HepG2 (cell line): ENCODE measurements at regions not wholly inside any gene's neighbourhood (a gene's known extent, or its start where the extent isn't known, plus 50 kb on each side); places are given as distances from the start of the nearest gene placed in this dataset.
A peak's percentile ranks its signal among the peaks of the same experiment; 100 is the strongest.

Source experiments
- ERF ChIP-seq: IDR thresholded peaks from 2 replicates; pipeline ENCODE4 v1.6.1; 2018; ENCODE audit warnings: missing biosample characterization, missing genetic modification reagents
- FOXO4 ChIP-seq: sonication (generic); formaldehyde crosslinking; conservative IDR thresholded peaks from 2 replicates; pipeline ENCODE4 v1.8.1; 2023; ENCODE audit warnings: missing genetic modification reagents
- KLF16 ChIP-seq, 2 experiments: sonication (generic) in 1 of 2; formaldehyde crosslinking in 1 of 2; IDR thresholded peaks; 2 replicates each; pipeline versions ENCODE4 v1.6.1 to v1.8.0; 2016 to 2023; ENCODE audit warnings: missing genetic modification reagents in 2 of 2, missing compliant biosample characterization in 1 of 2
- LRRFIP1 ChIP-seq: sonication (generic); formaldehyde crosslinking; conservative IDR thresholded peaks from 2 replicates; pipeline ENCODE4 v1.4.0; 2020; ENCODE audit warnings: missing genetic modification reagents
- MEF2D ChIP-seq: sonication (generic); formaldehyde crosslinking; IDR thresholded peaks from 2 replicates; pipeline ENCODE4 v1.5.1; 2020; ENCODE audit warnings: mild to moderate bottlenecking, missing genetic modification reagents
- NCOA1 ChIP-seq: sonication (generic); formaldehyde crosslinking; IDR thresholded peaks from 2 replicates; pipeline ENCODE4 v1.9.0; 2021; ENCODE audit warnings: missing genetic modification reagents
- POLR2AphosphoS5 ChIP-seq: IDR thresholded peaks from 2 replicates; pipeline ENCODE4 v1.6.1; 2012; ENCODE audit warnings: low read depth, low read length
- PRDM4 ChIP-seq: sonication (generic); formaldehyde crosslinking; IDR thresholded peaks from 2 replicates; pipeline ENCODE4 v1.9.0; 2021; ENCODE audit warnings: missing genetic modification reagents, borderline replicate concordance
- ZEB1 ChIP-seq: IDR thresholded peaks from 2 replicates; pipeline ENCODE4 v1.6.1; 2012; ENCODE audit warnings: mild to moderate bottlenecking, low read depth, inconsistent platforms; ENCODE audit not compliant: insufficient replicate concordance
- ZFX ChIP-seq: sonication (generic); formaldehyde crosslinking; IDR thresholded peaks from 2 replicates; pipeline ENCODE4 v1.4.0; 2020; ENCODE audit warnings: mild to moderate bottlenecking, low read depth, missing genetic modification reagents, moderate library complexity
- ZNF253 ChIP-seq: sonication (generic); formaldehyde crosslinking; IDR thresholded peaks from 2 replicates; pipeline ENCODE4 v1.8.0; 2022; ENCODE audit warnings: mild to moderate bottlenecking, missing genetic modification reagents, borderline replicate concordance
- ZNF720 ChIP-seq: sonication (generic); formaldehyde crosslinking; IDR thresholded peaks from 2 replicates; pipeline ENCODE4 v1.4.0; 2020; ENCODE audit warnings: missing genetic modification reagents
- TF ChIP-seq, protein P1 (sequence below): IDR thresholded peaks from 2 replicates; pipeline ENCODE4 v1.6.1; 2012; ENCODE audit warnings: low read depth, low read length, improper control_type of control experiment
- TF ChIP-seq, protein P2 (sequence below): IDR thresholded peaks from 2 replicates; pipeline ENCODE4 v1.6.1; 2016; ENCODE audit warnings: low read depth, borderline replicate concordance
- TF ChIP-seq, protein P3 (sequence below), 2 experiments: sonication (generic) in 1 of 2; formaldehyde crosslinking in 1 of 2; IDR thresholded peaks; 2 replicates each; pipeline versions ENCODE4 v1.5.1 to v1.6.1; 2011 to 2020; ENCODE audit warnings: borderline replicate concordance in 1 of 2, low read depth in 1 of 2, low read length in 1 of 2, mild to moderate bottlenecking in 1 of 2, missing genetic modification reagents in 1 of 2, moderate library complexity in 1 of 2

- TF ChIP-seq ZFX (peak; percentile 100), NCOA1 (CRISPR knock-in tag) (no peak), KLF16 (CRISPR knock-in tag; IDR thresholded peaks at IDR 0.05) (peak in 1 of 2 experiments; percentile 80; a peak in 2 of 4 replicates), PRDM4 (0 out of 2 replicates have a peak, but pooled peaks have one; percentile 70), ZEB1 (peak; percentile 94), ZNF720 (CRISPR knock-in tag) (0 out of 2 replicates have a peak, but pooled peaks have one; percentile 70), POLR2AphosphoS5 (peak; percentile 96), MEF2D (CRISPR knock-in tag) (peak; percentile 95), LRRFIP1 (CRISPR knock-in tag) (0 out of 2 replicates have a peak, but pooled peaks have one; percentile 62), FOXO4 (CRISPR knock-in tag) (no peak), ERF (CRISPR knock-in tag) (peak; percentile 99), ZNF253 (CRISPR knock-in tag) (peak; percentile 85; the same call in 1 of the 2 replicates)
- TF ChIP-seq, protein P1, sequence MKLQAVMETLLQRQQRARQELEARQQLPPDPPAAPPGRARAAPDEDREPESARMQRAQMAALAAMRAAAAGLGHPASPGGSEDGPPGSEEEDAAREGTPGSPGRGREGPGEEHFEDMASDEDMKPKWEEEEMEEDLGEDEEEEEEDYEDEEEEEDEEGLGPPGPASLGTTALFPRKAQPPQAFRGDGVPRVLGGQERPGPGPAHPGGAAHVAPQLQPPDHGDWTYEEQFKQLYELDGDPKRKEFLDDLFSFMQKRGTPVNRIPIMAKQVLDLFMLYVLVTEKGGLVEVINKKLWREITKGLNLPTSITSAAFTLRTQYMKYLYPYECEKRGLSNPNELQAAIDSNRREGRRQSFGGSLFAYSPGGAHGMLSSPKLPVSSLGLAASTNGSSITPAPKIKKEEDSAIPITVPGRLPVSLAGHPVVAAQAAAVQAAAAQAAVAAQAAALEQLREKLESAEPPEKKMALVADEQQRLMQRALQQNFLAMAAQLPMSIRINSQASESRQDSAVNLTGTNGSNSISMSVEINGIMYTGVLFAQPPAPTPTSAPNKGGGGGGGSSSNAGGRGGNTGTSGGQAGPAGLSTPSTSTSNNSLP = peak; percentile 93
- TF ChIP-seq, protein P2, sequence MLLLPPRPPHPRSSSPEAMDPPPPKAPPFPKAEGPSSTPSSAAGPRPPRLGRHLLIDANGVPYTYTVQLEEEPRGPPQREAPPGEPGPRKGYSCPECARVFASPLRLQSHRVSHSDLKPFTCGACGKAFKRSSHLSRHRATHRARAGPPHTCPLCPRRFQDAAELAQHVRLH (CRISPR knock-in tag) = peak; percentile 92; the same call in 1 of the 2 replicates
- TF ChIP-seq, protein P3, sequence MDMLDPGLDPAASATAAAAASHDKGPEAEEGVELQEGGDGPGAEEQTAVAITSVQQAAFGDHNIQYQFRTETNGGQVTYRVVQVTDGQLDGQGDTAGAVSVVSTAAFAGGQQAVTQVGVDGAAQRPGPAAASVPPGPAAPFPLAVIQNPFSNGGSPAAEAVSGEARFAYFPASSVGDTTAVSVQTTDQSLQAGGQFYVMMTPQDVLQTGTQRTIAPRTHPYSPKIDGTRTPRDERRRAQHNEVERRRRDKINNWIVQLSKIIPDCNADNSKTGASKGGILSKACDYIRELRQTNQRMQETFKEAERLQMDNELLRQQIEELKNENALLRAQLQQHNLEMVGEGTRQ (IDR thresholded peaks at IDR 0.05; ENCODE audit: low read depth, low read length) = no peak
- TF ChIP-seq, protein P3 (CRISPR knock-in tag; IDR thresholded peaks at IDR 0.05; ENCODE audit: borderline replicate concordance) = no peak; the same call in 1 of the 2 replicates
These were observed 88.0 kb upstream of the RPRML start (continued) for GRCh38 chr17:47066841-47067682.
